Esophagus squamous epithelium (tissue), 4 donors: ENCODE measurements at regions not wholly inside any gene's neighbourhood (a gene's known extent, or its start where the extent isn't known, plus 50 kb on each side); places are given as distances from the start of the nearest gene placed in this dataset.

Experiments used
- POLR2A ChIP-seq, 4 donors: fragments of 450-650 bp; IDR thresholded peaks; one replicate each; pipeline ENCODE4 v1.6.1; 2017; ENCODE audit warnings: antibody characterized with exemption in 4 of 4, mild to moderate bottlenecking in 4 of 4, moderate library complexity in 3 of 4
- TF ChIP-seq, protein P1 (sequence below), 6 experiments: fragments of 450-650 bp in 4 of 6; fragments of 200-600 bp in 2 of 6; sonication (generic) in 2 of 6; IDR thresholded peaks; one replicate each; pipeline ENCODE4 v1.5.1; 2016 to 2019; ENCODE audit warnings: antibody characterized with exemption in 6 of 6, mild to moderate bottlenecking in 4 of 6, moderate library complexity in 4 of 6

DNA sequence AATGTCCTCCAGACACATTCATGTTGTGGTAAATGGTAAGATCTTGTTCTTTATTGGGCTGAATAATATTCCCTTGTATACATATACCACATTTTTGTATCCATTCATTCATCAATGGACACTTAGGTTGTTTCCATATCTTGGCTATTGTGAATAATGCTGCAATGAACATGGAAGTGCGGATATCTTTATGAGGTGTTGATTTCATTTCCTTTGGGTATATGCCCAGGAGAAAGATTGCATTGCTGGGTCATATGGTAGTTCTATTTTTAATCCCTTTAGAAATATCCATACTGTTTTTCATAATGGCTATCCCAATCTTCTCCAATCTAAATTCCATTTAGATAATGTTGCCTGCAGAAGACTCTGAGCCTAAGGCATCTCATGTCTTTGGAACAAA is 78.0 kb upstream of the TNC start:
- TF ChIP-seq, protein P1, sequence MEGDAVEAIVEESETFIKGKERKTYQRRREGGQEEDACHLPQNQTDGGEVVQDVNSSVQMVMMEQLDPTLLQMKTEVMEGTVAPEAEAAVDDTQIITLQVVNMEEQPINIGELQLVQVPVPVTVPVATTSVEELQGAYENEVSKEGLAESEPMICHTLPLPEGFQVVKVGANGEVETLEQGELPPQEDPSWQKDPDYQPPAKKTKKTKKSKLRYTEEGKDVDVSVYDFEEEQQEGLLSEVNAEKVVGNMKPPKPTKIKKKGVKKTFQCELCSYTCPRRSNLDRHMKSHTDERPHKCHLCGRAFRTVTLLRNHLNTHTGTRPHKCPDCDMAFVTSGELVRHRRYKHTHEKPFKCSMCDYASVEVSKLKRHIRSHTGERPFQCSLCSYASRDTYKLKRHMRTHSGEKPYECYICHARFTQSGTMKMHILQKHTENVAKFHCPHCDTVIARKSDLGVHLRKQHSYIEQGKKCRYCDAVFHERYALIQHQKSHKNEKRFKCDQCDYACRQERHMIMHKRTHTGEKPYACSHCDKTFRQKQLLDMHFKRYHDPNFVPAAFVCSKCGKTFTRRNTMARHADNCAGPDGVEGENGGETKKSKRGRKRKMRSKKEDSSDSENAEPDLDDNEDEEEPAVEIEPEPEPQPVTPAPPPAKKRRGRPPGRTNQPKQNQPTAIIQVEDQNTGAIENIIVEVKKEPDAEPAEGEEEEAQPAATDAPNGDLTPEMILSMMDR (IDR thresholded peaks at IDR 0.05), result no peak
- no peak for TF ChIP-seq POLR2A (IDR thresholded peaks at IDR 0.05)
